Caco-2 (cell line): ENCODE measurements at regions not wholly inside any gene's neighbourhood (a gene's known extent, or its start where the extent isn't known, plus 50 kb on each side); places are given as distances from the start of the nearest gene placed in this dataset.

Source experiments
- BruUV-seq: library from RNA; stranded (reverse); fragments of 400-500 nt; replicated peaks from 2 replicates; lab custom pipeline; 2021; lab: Mats Ljungman, UMichigan
- CTCF ChIA-PET: fragments of 300-600 bp; sonication (Branson Sonifier 250); formaldehyde crosslinking; loops from one replicate; lab custom pipeline; 2022; ENCODE audit warnings: antibody characterized with exemption; lab: Charles Lee
- POLR2A ChIA-PET: fragments of 300-600 bp; sonication (Branson Sonifier 250); formaldehyde crosslinking; loops from one replicate; lab custom pipeline; 2022; ENCODE audit warnings: antibody characterized with exemption; lab: Charles Lee
- DNase-seq, 2 experiments: peaks; one replicate each; pipeline versions ENCODE4 v3.0.0 to v3.0.0-alpha.2; 2020 to 2022
- H3K27me3 ChIP-seq: replicated peaks from 2 replicates; pipeline ENCODE4 v1.6.0; 2011; ENCODE audit warnings: low read length; ENCODE audit not compliant: control insufficient read depth, insufficient read depth
- H3K36me3 ChIP-seq: 2 replicates; pipeline ENCODE4 v1.5.1; 2011; ENCODE audit warnings: low read length; ENCODE audit not compliant: control insufficient read depth, insufficient read depth
- H3K4me1 ChIP-seq: fragments of 250-450 bp; sonication (Bioruptor Pico); 2 replicates; pipeline ENCODE4 v1.5.1; 2020; ENCODE audit warnings: mild to moderate bottlenecking
- H3K4me3 ChIP-seq: 2 replicates; pipeline ENCODE4 v1.5.1; 2011; ENCODE audit warnings: low read depth, mild to moderate bottlenecking, control low read depth, low read length
- H3K9me3 ChIP-seq: fragments of 250-450 bp; sonication (Bioruptor Pico); 2 replicates; pipeline ENCODE4 v1.5.1; 2020; ENCODE audit warnings: mild to moderate bottlenecking, moderate library complexity
- H3K27ac Mint-ChIP-seq: one replicate; pipeline ENCODE4 v1.8.0; 2022; ENCODE audit warnings: mixed read lengths; ENCODE audit not compliant: unreplicated experiment
- H3K27me3 Mint-ChIP-seq: one replicate; pipeline ENCODE4 v1.8.0; 2022; ENCODE audit warnings: mixed read lengths; ENCODE audit not compliant: insufficient read depth, unreplicated experiment
- H3K36me3 Mint-ChIP-seq: one replicate; pipeline ENCODE4 v1.8.0; 2022; ENCODE audit warnings: mild to moderate bottlenecking, mixed read lengths; ENCODE audit not compliant: insufficient read depth, unreplicated experiment
- H3K4me1 Mint-ChIP-seq: one replicate; pipeline ENCODE4 v1.8.0; 2022; ENCODE audit warnings: low read depth, mixed read lengths; ENCODE audit not compliant: unreplicated experiment
- H3K4me3 Mint-ChIP-seq: one replicate; pipeline ENCODE4 v1.8.0; 2022; ENCODE audit warnings: mild to moderate bottlenecking, moderate library complexity, mixed read lengths; ENCODE audit not compliant: unreplicated experiment
- H3K9me3 Mint-ChIP-seq: one replicate; pipeline ENCODE4 v1.8.0; 2022; ENCODE audit warnings: mixed read lengths; ENCODE audit not compliant: unreplicated experiment
- intact Hi-C: fragments of 100-400 bp; cut with micrococcal nuclease; formaldehyde crosslinking; loops from one replicate; pipeline ENCODE4 v1.10.0; 2022; ENCODE audit not compliant: unreplicated experiment
- TF ChIP-seq, protein P1 (sequence below), 2 experiments: fragments of 200-600 bp in 1 of 2; IDR thresholded peaks; 1 replicate in 1 of 2; 2 replicates in 1 of 2; pipeline versions ENCODE4 v1.5.1 to v1.8.0; 2011 to 2022; ENCODE audit warnings: antibody characterized with exemption in 1 of 2, control low read depth in 1 of 2, inconsistent platforms in 1 of 2, low read depth in 1 of 2, low read length in 1 of 2, mild to moderate bottlenecking in 1 of 2, moderate library complexity in 1 of 2; ENCODE audit not compliant: insufficient read depth in 1 of 2, severe bottlenecking in 1 of 2, unreplicated experiment in 1 of 2

- Mint-ChIP-seq H3K4me1 (peaks cover 8% of the 10 kb centered on the region), H3K9me3 (peaks cover 20% of the 10 kb centered on the region), H3K36me3 (no peaks in the 10 kb centered on the region), H3K27me3 (peaks cover 3% of the 10 kb centered on the region), H3K27ac (no peak overlapping the region), H3K4me3 (no peak overlapping the region)
- peaks cover 4% of the 10 kb centered on the region; the same call in 1 of the 2 replicates for H3K9me3 ChIP-seq
- ChIA-PET POLR2A (no interaction called here), CTCF (no interaction called here)
- no peak for DNase-seq
- H3K27me3 ChIP-seq = no peaks in the 10 kb centered on the region
- intact Hi-C loops = no loop called here
- H3K4me1 ChIP-seq = no peaks in the 10 kb centered on the region
- no TSS peak for BruUV-seq
- no peak overlapping the region for H3K4me3 ChIP-seq
- no peaks in the 10 kb centered on the region for H3K36me3 ChIP-seq
- TF ChIP-seq, protein P1, sequence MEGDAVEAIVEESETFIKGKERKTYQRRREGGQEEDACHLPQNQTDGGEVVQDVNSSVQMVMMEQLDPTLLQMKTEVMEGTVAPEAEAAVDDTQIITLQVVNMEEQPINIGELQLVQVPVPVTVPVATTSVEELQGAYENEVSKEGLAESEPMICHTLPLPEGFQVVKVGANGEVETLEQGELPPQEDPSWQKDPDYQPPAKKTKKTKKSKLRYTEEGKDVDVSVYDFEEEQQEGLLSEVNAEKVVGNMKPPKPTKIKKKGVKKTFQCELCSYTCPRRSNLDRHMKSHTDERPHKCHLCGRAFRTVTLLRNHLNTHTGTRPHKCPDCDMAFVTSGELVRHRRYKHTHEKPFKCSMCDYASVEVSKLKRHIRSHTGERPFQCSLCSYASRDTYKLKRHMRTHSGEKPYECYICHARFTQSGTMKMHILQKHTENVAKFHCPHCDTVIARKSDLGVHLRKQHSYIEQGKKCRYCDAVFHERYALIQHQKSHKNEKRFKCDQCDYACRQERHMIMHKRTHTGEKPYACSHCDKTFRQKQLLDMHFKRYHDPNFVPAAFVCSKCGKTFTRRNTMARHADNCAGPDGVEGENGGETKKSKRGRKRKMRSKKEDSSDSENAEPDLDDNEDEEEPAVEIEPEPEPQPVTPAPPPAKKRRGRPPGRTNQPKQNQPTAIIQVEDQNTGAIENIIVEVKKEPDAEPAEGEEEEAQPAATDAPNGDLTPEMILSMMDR (IDR thresholded peaks at IDR 0.05; ENCODE audit: insufficient read depth in 1 of 2, low read depth in 1 of 2, low read length in 1 of 2, severe bottlenecking in 1 of 2, unreplicated experiment in 1 of 2) = no peak
Measured at GRCh38 chr2:58376592-58376991, 135.5 kb upstream of the FANCL start.

DNA sequence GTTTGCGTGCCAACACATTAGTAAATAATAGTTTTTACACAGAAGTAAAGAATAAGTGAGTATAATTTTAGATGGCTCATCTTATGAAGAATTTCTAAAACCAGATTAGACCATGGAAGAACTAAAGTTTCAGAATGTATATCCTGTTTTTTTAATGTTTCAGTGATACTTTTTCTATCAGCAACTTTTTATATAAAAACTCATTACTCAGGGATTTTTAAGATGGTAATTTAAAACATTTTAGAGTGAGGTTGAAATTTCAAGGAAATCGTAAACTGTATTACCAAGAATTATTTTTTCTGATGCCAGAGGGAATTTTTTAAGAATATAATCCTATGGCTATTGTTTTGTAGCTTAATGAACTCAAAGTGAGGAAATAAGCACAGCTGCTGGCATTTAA is 128.5 kb upstream of the FANCL start:
- Histone ChIP-seq H3K4me1 (no peaks in the 10 kb centered on the region), H3K27me3 (no peaks in the 10 kb centered on the region), H3K4me3 (no peak overlapping the region), H3K9me3 (peaks cover 4% of the 10 kb centered on the region; the same call in 1 of the 2 replicates), H3K36me3 (no peaks in the 10 kb centered on the region)
- no TSS peak for BruUV-seq
- H3K9me3 Mint-ChIP-seq = no peaks in the 10 kb centered on the region
- no peaks in the 10 kb centered on the region for H3K36me3 Mint-ChIP-seq
- TF ChIP-seq, protein P1 (IDR thresholded peaks at IDR 0.05; ENCODE audit: insufficient read depth in 1 of 2, low read depth in 1 of 2, low read length in 1 of 2, severe bottlenecking in 1 of 2, unreplicated experiment in 1 of 2) = no peak
- POLR2A ChIA-PET = no interaction called here
- H3K27me3 Mint-ChIP-seq = peaks cover 3% of the 10 kb centered on the region
- DNase-seq = no peak
- H3K4me3 Mint-ChIP-seq = no peak overlapping the region
- no peaks in the 10 kb centered on the region for H3K4me1 Mint-ChIP-seq
- CTCF ChIA-PET = no interaction called here
- no peak overlapping the region for H3K27ac Mint-ChIP-seq
- intact Hi-C loops = no loop called here

- H3K27me3 Mint-ChIP-seq = no peaks in the 10 kb centered on the region
- BruUV-seq = no TSS peak
- Histone ChIP-seq H3K27me3 (no peaks in the 10 kb centered on the region; the same call in 1 of the 2 replicates), H3K36me3 (no peaks in the 10 kb centered on the region), H3K4me1 (no peaks in the 10 kb centered on the region), H3K9me3 (no peaks in the 10 kb centered on the region), H3K4me3 (no peak overlapping the region)
- H3K27ac Mint-ChIP-seq = no peak overlapping the region
- POLR2A ChIA-PET = no interaction called here
- H3K4me1 Mint-ChIP-seq = no peaks in the 10 kb centered on the region
- no peaks in the 10 kb centered on the region for H3K36me3 Mint-ChIP-seq
- no peak for DNase-seq
- TF ChIP-seq, protein P1 (IDR thresholded peaks at IDR 0.05; ENCODE audit: insufficient read depth in 1 of 2, low read depth in 1 of 2, low read length in 1 of 2, severe bottlenecking in 1 of 2, unreplicated experiment in 1 of 2) = no peak
- CTCF ChIA-PET = no interaction called here
- intact Hi-C loops = no loop called here
- no peaks in the 10 kb centered on the region for H3K9me3 Mint-ChIP-seq
- H3K4me3 Mint-ChIP-seq = no peak overlapping the region
Measured at GRCh38 chr2:58364098-58364497, 123.0 kb upstream of the FANCL start.
